Liver (tissue), 8 donors: ENCODE measurements at regions not wholly inside any gene's neighbourhood (a gene's known extent, or its start where the extent isn't known, plus 50 kb on each side); places are given as distances from the start of the nearest gene placed in this dataset.

Experiments
- DNase-seq: peaks from one replicate; pipeline ENCODE4 v3.0.0-alpha.2; 2017; ENCODE audit warnings: low spot score
- H3K27ac ChIP-seq, 2 donors: one replicate each; pipeline ENCODE4 v1.7.0; 2013; ENCODE audit warnings: inconsistent platforms in 2 of 2, low read length in 2 of 2, control low read depth in 1 of 2, low read depth in 1 of 2, mild to moderate bottlenecking in 1 of 2
- H3K27me3 ChIP-seq, 4 donors: one replicate each; pipeline versions ENCODE4 v1.6.1 to v1.7.0; 2013; ENCODE audit warnings: low read length in 3 of 4, inconsistent platforms in 1 of 4, mild to moderate bottlenecking in 1 of 4, moderate library complexity in 1 of 4; ENCODE audit not compliant: control insufficient read depth in 4 of 4, insufficient read depth in 4 of 4
- H3K36me3 ChIP-seq, 4 donors: one replicate each; pipeline versions ENCODE4 v1.6.1 to v1.7.0; 2013; ENCODE audit warnings: low read length in 3 of 4, mild to moderate bottlenecking in 3 of 4, low read depth in 1 of 4, moderate library complexity in 1 of 4; ENCODE audit not compliant: control insufficient read depth in 4 of 4, insufficient read depth in 3 of 4
- H3K4me1 ChIP-seq, 4 donors: one replicate each; pipeline versions ENCODE4 v1.6.1 to v1.7.0; 2013; ENCODE audit warnings: low read length in 3 of 4, mild to moderate bottlenecking in 3 of 4, moderate library complexity in 1 of 4; ENCODE audit not compliant: control insufficient read depth in 4 of 4, insufficient read depth in 4 of 4
- H3K4me3 ChIP-seq, 3 donors: one replicate each; pipeline versions ENCODE4 v1.6.1 to v1.7.0; 2013; ENCODE audit warnings: low read length in 3 of 3, control low read depth in 1 of 3, low read depth in 1 of 3, mild to moderate bottlenecking in 1 of 3
- H3K9ac ChIP-seq, 2 donors: one replicate each; pipeline ENCODE4 v1.7.0; 2013; ENCODE audit warnings: low read length in 2 of 2, mild to moderate bottlenecking in 2 of 2, moderate library complexity in 2 of 2, control low read depth in 1 of 2, low read depth in 1 of 2
- H3K9me3 ChIP-seq, 4 donors: one replicate each; pipeline versions ENCODE4 v1.6.1 to v1.7.0; 2013; ENCODE audit warnings: low read length in 3 of 4; ENCODE audit not compliant: control insufficient read depth in 4 of 4
- FOXA1 ChIP-seq: IDR thresholded peaks from 2 replicates; pipeline ENCODE4 v1.6.1; 2016; ENCODE audit warnings: antibody characterized with exemption
- FOXA2 ChIP-seq: IDR thresholded peaks from 2 replicates; pipeline ENCODE4 v1.6.1; 2016; ENCODE audit warnings: antibody characterized with exemption
- GABPA ChIP-seq, 2 donors: IDR thresholded peaks in 1 of 2; conservative IDR thresholded peaks in 1 of 2; 2 replicates each; pipeline ENCODE4 v1.6.1; 2016; ENCODE audit warnings: antibody characterized with exemption in 2 of 2, mild to moderate bottlenecking in 1 of 2, moderate library complexity in 1 of 2
- HNF4A ChIP-seq, 2 donors: conservative IDR thresholded peaks; 2 replicates each; pipeline ENCODE4 v1.6.1; 2016; ENCODE audit warnings: antibody characterized with exemption in 2 of 2, mild to moderate bottlenecking in 2 of 2
- JUND ChIP-seq, 2 donors: IDR thresholded peaks; 2 replicates each; pipeline ENCODE4 v1.6.1; 2016; ENCODE audit warnings: antibody characterized with exemption in 2 of 2
- NR2F2 ChIP-seq: IDR thresholded peaks from 2 replicates; pipeline ENCODE4 v1.6.1; 2016; ENCODE audit warnings: antibody characterized with exemption
- RXRA ChIP-seq, 2 donors: IDR thresholded peaks; 2 replicates each; pipeline ENCODE4 v1.6.1; 2017 to 2018; ENCODE audit warnings: antibody characterized with exemption in 2 of 2, mild to moderate bottlenecking in 1 of 2
- SP1 ChIP-seq: IDR thresholded peaks from 2 replicates; pipeline ENCODE4 v1.6.1; 2018; ENCODE audit warnings: antibody characterized with exemption, mild to moderate bottlenecking
- TAF1 ChIP-seq: conservative IDR thresholded peaks from 2 replicates; pipeline ENCODE4 v1.6.1; 2016; ENCODE audit warnings: antibody characterized with exemption, mild to moderate bottlenecking
- YY1 ChIP-seq: IDR thresholded peaks from 2 replicates; pipeline ENCODE4 v1.6.1; 2016; ENCODE audit warnings: antibody characterized with exemption, mild to moderate bottlenecking
- WGBS: extraction: QIAGEN DNeasy Blood & Tissue Kit; methylation state at CpG from one replicate; pipeline ENCODE4 v1.1.7; 2013; 5-methylcytosine and 5-hydroxymethylcytosine counted together
- TF ChIP-seq, protein P1 (sequence below): IDR thresholded peaks from 2 replicates; pipeline ENCODE4 v1.6.1; 2016; ENCODE audit warnings: antibody characterized with exemption, mild to moderate bottlenecking
- TF ChIP-seq, protein P2 (sequence below): IDR thresholded peaks from 2 replicates; pipeline ENCODE4 v1.6.1; 2016; ENCODE audit warnings: antibody characterized with exemption
- TF ChIP-seq, protein P3 (sequence below): IDR thresholded peaks from 2 replicates; pipeline ENCODE4 v1.6.1; 2016; ENCODE audit warnings: antibody characterized with exemption
- TF ChIP-seq, protein P4 (sequence below): fragments of 150-350 bp; IDR thresholded peaks from 2 replicates; pipeline ENCODE4 v1.5.1; 2017; ENCODE audit warnings: improper control_type of control experiment, low read depth, low read length; ENCODE audit not compliant: missing input control
- TF ChIP-seq, protein P5 (sequence below): IDR thresholded peaks from 2 replicates; pipeline ENCODE4 v1.6.1; 2016; ENCODE audit warnings: antibody characterized with exemption
- donor health status: healthy.
- donor health status: healthy.
- donor health status: healthy.
- donor health status: healthy.
- donor health status: healthy.

DNA sequence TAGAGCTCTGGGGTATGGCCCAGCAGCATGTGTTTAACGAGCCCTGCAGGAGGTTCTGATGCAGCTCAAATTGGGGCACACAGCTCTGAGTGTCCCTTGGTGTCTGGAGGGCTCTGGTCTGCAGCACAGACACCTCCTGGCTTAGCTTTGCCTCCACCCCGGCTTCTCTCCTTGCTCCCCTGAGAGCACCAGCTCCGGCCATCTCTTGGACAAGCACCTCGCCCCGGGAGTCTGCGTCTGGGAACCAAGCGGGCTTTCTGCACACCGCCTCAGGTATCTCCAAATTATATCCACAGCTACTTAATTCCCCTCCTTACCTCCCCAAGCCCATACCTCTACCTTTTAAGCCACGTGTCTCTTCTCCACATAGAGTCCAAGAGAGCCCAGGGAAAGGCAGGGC is 83.7 kb upstream of the IRX4 start (continued):
- TF ChIP-seq, protein P1, sequence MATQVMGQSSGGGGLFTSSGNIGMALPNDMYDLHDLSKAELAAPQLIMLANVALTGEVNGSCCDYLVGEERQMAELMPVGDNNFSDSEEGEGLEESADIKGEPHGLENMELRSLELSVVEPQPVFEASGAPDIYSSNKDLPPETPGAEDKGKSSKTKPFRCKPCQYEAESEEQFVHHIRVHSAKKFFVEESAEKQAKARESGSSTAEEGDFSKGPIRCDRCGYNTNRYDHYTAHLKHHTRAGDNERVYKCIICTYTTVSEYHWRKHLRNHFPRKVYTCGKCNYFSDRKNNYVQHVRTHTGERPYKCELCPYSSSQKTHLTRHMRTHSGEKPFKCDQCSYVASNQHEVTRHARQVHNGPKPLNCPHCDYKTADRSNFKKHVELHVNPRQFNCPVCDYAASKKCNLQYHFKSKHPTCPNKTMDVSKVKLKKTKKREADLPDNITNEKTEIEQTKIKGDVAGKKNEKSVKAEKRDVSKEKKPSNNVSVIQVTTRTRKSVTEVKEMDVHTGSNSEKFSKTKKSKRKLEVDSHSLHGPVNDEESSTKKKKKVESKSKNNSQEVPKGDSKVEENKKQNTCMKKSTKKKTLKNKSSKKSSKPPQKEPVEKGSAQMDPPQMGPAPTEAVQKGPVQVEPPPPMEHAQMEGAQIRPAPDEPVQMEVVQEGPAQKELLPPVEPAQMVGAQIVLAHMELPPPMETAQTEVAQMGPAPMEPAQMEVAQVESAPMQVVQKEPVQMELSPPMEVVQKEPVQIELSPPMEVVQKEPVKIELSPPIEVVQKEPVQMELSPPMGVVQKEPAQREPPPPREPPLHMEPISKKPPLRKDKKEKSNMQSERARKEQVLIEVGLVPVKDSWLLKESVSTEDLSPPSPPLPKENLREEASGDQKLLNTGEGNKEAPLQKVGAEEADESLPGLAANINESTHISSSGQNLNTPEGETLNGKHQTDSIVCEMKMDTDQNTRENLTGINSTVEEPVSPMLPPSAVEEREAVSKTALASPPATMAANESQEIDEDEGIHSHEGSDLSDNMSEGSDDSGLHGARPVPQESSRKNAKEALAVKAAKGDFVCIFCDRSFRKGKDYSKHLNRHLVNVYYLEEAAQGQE, result no peak
- TF ChIP-seq HNF4A (conservative IDR thresholded peaks at IDR 0.05) (no peak), YY1 (no peak), RXRA (IDR thresholded peaks at IDR 0.05) (no peak), JUND (IDR thresholded peaks at IDR 0.05) (no peak), FOXA2 (no peak), NR2F2 (no peak), FOXA1 (no peak), TAF1 (no peak)
- TF ChIP-seq, protein P2, sequence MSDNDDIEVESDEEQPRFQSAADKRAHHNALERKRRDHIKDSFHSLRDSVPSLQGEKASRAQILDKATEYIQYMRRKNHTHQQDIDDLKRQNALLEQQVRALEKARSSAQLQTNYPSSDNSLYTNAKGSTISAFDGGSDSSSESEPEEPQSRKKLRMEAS, result no peak

DNA sequence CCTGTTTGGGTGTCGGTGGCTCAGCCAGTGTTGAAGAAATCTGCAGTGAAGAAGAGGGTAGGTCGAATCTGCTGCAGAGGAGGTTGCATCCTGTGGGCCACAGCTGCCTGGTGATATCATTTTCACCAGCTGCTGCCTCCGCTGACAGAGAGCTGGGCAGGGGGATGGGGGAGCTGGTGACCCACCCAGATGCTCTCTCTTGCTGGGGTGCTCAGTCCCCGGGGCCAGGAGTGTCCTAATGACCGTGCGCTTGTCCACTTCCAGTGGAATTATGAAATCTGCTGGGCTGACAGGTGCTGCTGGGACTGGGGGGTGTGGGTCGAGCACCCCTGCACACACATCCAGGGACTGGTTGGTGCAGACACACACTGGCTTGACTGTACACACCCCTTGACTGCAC is 83.2 kb upstream of the IRX4 start:
- Histone ChIP-seq H3K27me3 (peaks cover 0 to 2% (median 0%) of the 10 kb centered on the region in 4 donors), H3K27ac (no peak overlapping the region), H3K4me3 (no peak overlapping the region), H3K36me3 (no peaks in the 10 kb centered on the region), H3K9me3 (no peaks in the 10 kb centered on the region), H3K9ac (no peak overlapping the region), H3K4me1 (no peaks in the 10 kb centered on the region)
- DNase-seq, result no peak
- TF ChIP-seq, protein P3, sequence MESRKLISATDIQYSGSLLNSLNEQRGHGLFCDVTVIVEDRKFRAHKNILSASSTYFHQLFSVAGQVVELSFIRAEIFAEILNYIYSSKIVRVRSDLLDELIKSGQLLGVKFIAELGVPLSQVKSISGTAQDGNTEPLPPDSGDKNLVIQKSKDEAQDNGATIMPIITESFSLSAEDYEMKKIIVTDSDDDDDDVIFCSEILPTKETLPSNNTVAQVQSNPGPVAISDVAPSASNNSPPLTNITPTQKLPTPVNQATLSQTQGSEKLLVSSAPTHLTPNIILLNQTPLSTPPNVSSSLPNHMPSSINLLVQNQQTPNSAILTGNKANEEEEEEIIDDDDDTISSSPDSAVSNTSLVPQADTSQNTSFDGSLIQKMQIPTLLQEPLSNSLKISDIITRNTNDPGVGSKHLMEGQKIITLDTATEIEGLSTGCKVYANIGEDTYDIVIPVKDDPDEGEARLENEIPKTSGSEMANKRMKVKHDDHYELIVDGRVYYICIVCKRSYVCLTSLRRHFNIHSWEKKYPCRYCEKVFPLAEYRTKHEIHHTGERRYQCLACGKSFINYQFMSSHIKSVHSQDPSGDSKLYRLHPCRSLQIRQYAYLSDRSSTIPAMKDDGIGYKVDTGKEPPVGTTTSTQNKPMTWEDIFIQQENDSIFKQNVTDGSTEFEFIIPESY, result no peak
- TF ChIP-seq FOXA1 (no peak), GABPA (IDR thresholded peaks at IDR 0.05 in 1 of 2, conservative IDR thresholded peaks at IDR 0.05 in 1 of 2) (no peak), HNF4A (conservative IDR thresholded peaks at IDR 0.05) (no peak), SP1 (no peak), FOXA2 (no peak), TAF1 (no peak)
- TF ChIP-seq, protein P1, result no peak
- TF ChIP-seq, protein P4, sequence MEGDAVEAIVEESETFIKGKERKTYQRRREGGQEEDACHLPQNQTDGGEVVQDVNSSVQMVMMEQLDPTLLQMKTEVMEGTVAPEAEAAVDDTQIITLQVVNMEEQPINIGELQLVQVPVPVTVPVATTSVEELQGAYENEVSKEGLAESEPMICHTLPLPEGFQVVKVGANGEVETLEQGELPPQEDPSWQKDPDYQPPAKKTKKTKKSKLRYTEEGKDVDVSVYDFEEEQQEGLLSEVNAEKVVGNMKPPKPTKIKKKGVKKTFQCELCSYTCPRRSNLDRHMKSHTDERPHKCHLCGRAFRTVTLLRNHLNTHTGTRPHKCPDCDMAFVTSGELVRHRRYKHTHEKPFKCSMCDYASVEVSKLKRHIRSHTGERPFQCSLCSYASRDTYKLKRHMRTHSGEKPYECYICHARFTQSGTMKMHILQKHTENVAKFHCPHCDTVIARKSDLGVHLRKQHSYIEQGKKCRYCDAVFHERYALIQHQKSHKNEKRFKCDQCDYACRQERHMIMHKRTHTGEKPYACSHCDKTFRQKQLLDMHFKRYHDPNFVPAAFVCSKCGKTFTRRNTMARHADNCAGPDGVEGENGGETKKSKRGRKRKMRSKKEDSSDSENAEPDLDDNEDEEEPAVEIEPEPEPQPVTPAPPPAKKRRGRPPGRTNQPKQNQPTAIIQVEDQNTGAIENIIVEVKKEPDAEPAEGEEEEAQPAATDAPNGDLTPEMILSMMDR, result no peak
- TF ChIP-seq, protein P2, result no peak
- TF ChIP-seq, protein P5, sequence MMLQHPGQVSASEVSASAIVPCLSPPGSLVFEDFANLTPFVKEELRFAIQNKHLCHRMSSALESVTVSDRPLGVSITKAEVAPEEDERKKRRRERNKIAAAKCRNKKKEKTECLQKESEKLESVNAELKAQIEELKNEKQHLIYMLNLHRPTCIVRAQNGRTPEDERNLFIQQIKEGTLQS, result no peak
- WGBS, result 75% methylated on average over 7 of the region's 7 CpGs
